IMR-90 (cell line): ENCODE measurements at regions not wholly inside any gene's neighbourhood (a gene's known extent, or its start where the extent isn't known, plus 50 kb on each side); places are given as distances from the start of the nearest gene placed in this dataset.

ENCODE experiments used
- CEBPB ChIP-seq: IDR thresholded peaks from 2 replicates; pipeline ENCODE4 v1.6.1; 2012; ENCODE audit warnings: low read depth, low read length, improper control_type of control experiment
- CTCF ChIP-seq: conservative IDR thresholded peaks from 2 replicates; pipeline ENCODE4 v1.5.1; 2012; ENCODE audit warnings: mild to moderate bottlenecking, low read depth, low read length, improper control_type of control experiment
- POLR2A ChIP-seq: IDR thresholded peaks from 2 replicates; pipeline ENCODE4 v1.6.1; 2012; ENCODE audit warnings: mild to moderate bottlenecking, low read depth, low read length
- RAD21 ChIP-seq: IDR thresholded peaks from 2 replicates; pipeline ENCODE4 v1.6.1; 2012; ENCODE audit warnings: low read length, improper control_type of control experiment
- RFX5 ChIP-seq: IDR thresholded peaks from 2 replicates; pipeline ENCODE4 v1.8.0; 2012; ENCODE audit warnings: low read depth, mild to moderate bottlenecking, low read length, moderate library complexity

- TF ChIP-seq CTCF, result no peak
- no peak for TF ChIP-seq RAD21
- TF ChIP-seq CEBPB, result no peak
- no peak for TF ChIP-seq RFX5
- no peak for TF ChIP-seq POLR2A
Observed at GRCh38 chr11:92740276-92740675, 229.2 kb upstream of the MTNR1B start.
